Middle frontal gyrus (tissue), 1 donor: ENCODE measurements at regions not wholly inside any gene's neighbourhood (a gene's known extent, or its start where the extent isn't known, plus 50 kb on each side); places are given as distances from the start of the nearest gene placed in this dataset.

Experiments used
- DNase-seq: peaks from one replicate; pipeline ENCODE4 v3.0.0-alpha.2; 2015; ENCODE audit warnings: low spot score; ENCODE audit errors: extremely low spot score

- DNase-seq: no peak
Observed at GRCh38 chr2:60324536-60324935, 228.9 kb downstream of the BCL11A start.

GRCh38 chr2:60321816-60322215 is 231.6 kb downstream of the BCL11A start:
- no peak for DNase-seq

- no peak for DNase-seq
Observed at GRCh38 chr2:60320724-60321123, 232.7 kb downstream of the BCL11A start.

- no peak for DNase-seq
Observed at GRCh38 chr2:60319031-60319547, 234.4 kb downstream of the BCL11A start.

GRCh38 chr2:60318544-60318943 is 234.9 kb downstream of the BCL11A start:
- DNase-seq: no peak

GRCh38 chr2:60317844-60318243 is 235.6 kb downstream of the BCL11A start:
- no peak for DNase-seq

- no peak for DNase-seq
Observed at GRCh38 chr2:60317034-60317386, 236.4 kb downstream of the BCL11A start.

- DNase-seq: no peak
Observed at GRCh38 chr2:60316381-60317033, 236.9 kb downstream of the BCL11A start.

GRCh38 chr2:60313470-60314172 is 239.8 kb downstream of the BCL11A start:
- no peak for DNase-seq

GRCh38 chr2:60312618-60313017 is 240.8 kb downstream of the BCL11A start:
- DNase-seq: no peak

GRCh38 chr2:60311524-60311923 is 241.9 kb downstream of the BCL11A start:
- DNase-seq: no peak

- no peak for DNase-seq
Observed at GRCh38 chr2:60309941-60310660, 243.4 kb downstream of the BCL11A start.

GRCh38 chr2:60309336-60309735 is 244.1 kb downstream of the BCL11A start:
- DNase-seq: no peak

GRCh38 chr2:60306267-60306861 is 247.1 kb downstream of the BCL11A start:
- no peak for DNase-seq

- no peak for DNase-seq
Observed at GRCh38 chr2:60303680-60304079, 249.8 kb downstream of the BCL11A start.

- DNase-seq: no peak
Observed at GRCh38 chr2:60302377-60303126, 250.9 kb downstream of the BCL11A start.

GRCh38 chr2:60301726-60302125 is 251.7 kb downstream of the BCL11A start:
- DNase-seq: no peak

GRCh38 chr2:60299179-60299578 is 254.3 kb downstream of the BCL11A start:
- no peak for DNase-seq

- DNase-seq: no peak
Observed at GRCh38 chr2:60298006-60298696, 255.3 kb downstream of the BCL11A start.

GRCh38 chr2:60297296-60298005 is 256.0 kb downstream of the BCL11A start:
- no peak for DNase-seq
